ENCODE measurements at regions not wholly inside any gene's neighbourhood (a gene's known extent, or its start where the extent isn't known, plus 50 kb on each side); places are given as distances from the start of the nearest gene placed in this dataset.

GRCh38 chr16:13517841-13518240 lies 402.1 kb upstream of the ERCC4 start:
- DNase-seq = no peak
- ATAC-seq = no peak
- intact Hi-C loops (cut with DNase I, micrococcal nuclease) = no loop called here

- DNase-seq (no peak), ATAC-seq (no peak)
- intact Hi-C loops (cut with DNase I, micrococcal nuclease) = no loop called here
These were observed 400.1 kb upstream of the ERCC4 start for GRCh38 chr16:13519871-13520270.

- DNase-seq = no peak
- no peak for ATAC-seq
- intact Hi-C loops (cut with DNase I, micrococcal nuclease) = no loop called here
These were observed 398.6 kb upstream of the ERCC4 start for GRCh38 chr16:13521356-13521755.

- DNase-seq = no peak
- ATAC-seq = no peak
- intact Hi-C loops (cut with DNase I, micrococcal nuclease) = no loop called here
These were observed 392.6 kb upstream of the ERCC4 start for GRCh38 chr16:13527332-13527731.

GRCh38 chr16:13528691-13529090 lies 391.3 kb upstream of the ERCC4 start:
- DNase-seq (no peak), ATAC-seq (no peak)
- intact Hi-C loops (cut with DNase I, micrococcal nuclease) = no loop called here

GRCh38 chr16:13529193-13529982 lies 390.6 kb upstream of the ERCC4 start:
- ATAC-seq (no peak), DNase-seq (no peak)
- intact Hi-C loops (cut with DNase I, micrococcal nuclease) = no loop called here

GRCh38 chr16:13540771-13541170 lies 379.2 kb upstream of the ERCC4 start:
- DNase-seq = no peak
- intact Hi-C loops (cut with DNase I, micrococcal nuclease) = no loop called here
- ATAC-seq = no peak

- ATAC-seq (no peak), DNase-seq (no peak)
- intact Hi-C loops (cut with DNase I, micrococcal nuclease) = no loop called here
These were observed 377.7 kb upstream of the ERCC4 start for GRCh38 chr16:13542284-13542683.

- intact Hi-C loops (cut with DNase I, micrococcal nuclease) = no loop called here
- ATAC-seq = no peak
- DNase-seq = no peak
These were observed 376.1 kb upstream of the ERCC4 start for GRCh38 chr16:13543850-13544249.

- ATAC-seq = no peak
- intact Hi-C loops (cut with DNase I, micrococcal nuclease) = no loop called here
- DNase-seq = no peak
These were observed 374.7 kb upstream of the ERCC4 start for GRCh38 chr16:13545271-13545670.

- DNase-seq = no peak
- ATAC-seq = no peak
- intact Hi-C loops (cut with DNase I, micrococcal nuclease) = no loop called here
These were observed 369.7 kb upstream of the ERCC4 start for GRCh38 chr16:13550254-13550653.

- no peak for DNase-seq
- no peak for ATAC-seq
- intact Hi-C loops (cut with DNase I, micrococcal nuclease) = no loop called here
These were observed 367.6 kb upstream of the ERCC4 start for GRCh38 chr16:13552062-13552959.

GRCh38 chr16:13552960-13553257 lies 367.0 kb upstream of the ERCC4 start:
- no peak for ATAC-seq
- intact Hi-C loops (cut with DNase I, micrococcal nuclease) = no loop called here

GRCh38 chr16:13553453-13553985 lies 366.4 kb upstream of the ERCC4 start:
- no peak for ATAC-seq
- intact Hi-C loops (cut with DNase I, micrococcal nuclease) = no loop called here

More at GRCh38 chr16:13552960-13553257, 367.0 kb upstream of the ERCC4 start:
- DNase-seq = no peak

GRCh38 chr16:13554005-13554404 lies 365.9 kb upstream of the ERCC4 start:
- ATAC-seq (no peak), DNase-seq (no peak)
- intact Hi-C loops (cut with DNase I, micrococcal nuclease) = no loop called here

More at GRCh38 chr16:13553453-13553985, 366.4 kb upstream of the ERCC4 start:
- no peak for DNase-seq

GRCh38 chr16:13554643-13555042 lies 365.3 kb upstream of the ERCC4 start:
- intact Hi-C loops (cut with DNase I, micrococcal nuclease) = no loop called here
- no peak for ATAC-seq
- no peak for DNase-seq

GRCh38 chr16:13557418-13557817 lies 362.5 kb upstream of the ERCC4 start:
- DNase-seq = no peak
- no peak for ATAC-seq
- intact Hi-C loops (cut with DNase I, micrococcal nuclease) = no loop called here

GRCh38 chr16:13558752-13559151 lies 361.2 kb upstream of the ERCC4 start:
- ATAC-seq = no peak

GRCh38 chr16:13559624-13560023 lies 360.3 kb upstream of the ERCC4 start:
- no peak for DNase-seq
- intact Hi-C loops (cut with DNase I, micrococcal nuclease) = no loop called here
- no peak for ATAC-seq

More at GRCh38 chr16:13558752-13559151, 361.2 kb upstream of the ERCC4 start:
- intact Hi-C loops (cut with DNase I, micrococcal nuclease) = no loop called here
- no peak for DNase-seq

GRCh38 chr16:13560151-13560550 lies 359.8 kb upstream of the ERCC4 start:
- DNase-seq = no peak
- intact Hi-C loops (cut with DNase I, micrococcal nuclease) = no loop called here
- ATAC-seq = no peak
